ENCODE measurements at regions not wholly inside any gene's neighbourhood (a gene's known extent, or its start where the extent isn't known, plus 50 kb on each side); places are given as distances from the start of the nearest gene placed in this dataset.

- TF ChIP-seq CTCF (IDR thresholded peaks at IDR 0.05; ENCODE audit: control extremely low read depth, extremely low read depth, low read depth, missing control alignments), result no peak
- DNase-seq (ENCODE audit: extremely low spot score), result no peak
- CTCF ChIA-PET, result interaction anchor here (1.3 kb wide), 1 partner anchor 25 kb away, joined by 3 read pairs; no protein-coding TSS in a partner anchor
- POLR2A ChIA-PET, result no interaction called here
Measured at GRCh38 chr16:51244887-51245657, 94.0 kb upstream of the SALL1 start.

- CTCF ChIA-PET, result no interaction called here
- POLR2A ChIA-PET, result no interaction called here
- DNase-seq (ENCODE audit: extremely low spot score), result no peak
- TF ChIP-seq CTCF (IDR thresholded peaks at IDR 0.05; ENCODE audit: control extremely low read depth, extremely low read depth, low read depth, missing control alignments), result no peak
Measured at GRCh38 chr16:51243936-51244436, 92.9 kb upstream of the SALL1 start.

GRCh38 chr16:51242296-51242994, 91.4 kb upstream of the SALL1 start:
- no peak for DNase-seq (ENCODE audit: extremely low spot score)
- TF ChIP-seq CTCF (IDR thresholded peaks at IDR 0.05; ENCODE audit: control extremely low read depth, extremely low read depth, low read depth, missing control alignments), result no peak
- ChIA-PET POLR2A (no interaction called here), CTCF (no interaction called here)

GRCh38 chr16:51239196-51239595, 88.1 kb upstream of the SALL1 start:
- no peak for TF ChIP-seq CTCF (IDR thresholded peaks at IDR 0.05; ENCODE audit: control extremely low read depth, extremely low read depth, low read depth, missing control alignments)
- no peak for DNase-seq (ENCODE audit: extremely low spot score)
- ChIA-PET CTCF (no interaction called here), POLR2A (no interaction called here)

- POLR2A ChIA-PET, result no interaction called here
- CTCF ChIA-PET, result interaction anchor here (1.2 kb wide), 1 partner anchor 13 kb away, joined by 3 read pairs; no protein-coding TSS in a partner anchor
Measured at GRCh38 chr16:51237861-51238378, 86.8 kb upstream of the SALL1 start.

More at GRCh38 chr16:51237861-51238378, 86.8 kb upstream of the SALL1 start:
- DNase-seq (ENCODE audit: extremely low spot score), result no peak
- no peak for TF ChIP-seq CTCF (IDR thresholded peaks at IDR 0.05; ENCODE audit: control extremely low read depth, extremely low read depth, low read depth, missing control alignments)

Data from GM10248 (cell line).